ENCODE measurements at regions not wholly inside any gene's neighbourhood (a gene's known extent, or its start where the extent isn't known, plus 50 kb on each side); places are given as distances from the start of the nearest gene placed in this dataset.
"Not testable (repeated sequence)": the region's sequence is repeated elsewhere in the genome, so short reads cannot be mapped to it uniquely, and the experiment has no call there.

DNA sequence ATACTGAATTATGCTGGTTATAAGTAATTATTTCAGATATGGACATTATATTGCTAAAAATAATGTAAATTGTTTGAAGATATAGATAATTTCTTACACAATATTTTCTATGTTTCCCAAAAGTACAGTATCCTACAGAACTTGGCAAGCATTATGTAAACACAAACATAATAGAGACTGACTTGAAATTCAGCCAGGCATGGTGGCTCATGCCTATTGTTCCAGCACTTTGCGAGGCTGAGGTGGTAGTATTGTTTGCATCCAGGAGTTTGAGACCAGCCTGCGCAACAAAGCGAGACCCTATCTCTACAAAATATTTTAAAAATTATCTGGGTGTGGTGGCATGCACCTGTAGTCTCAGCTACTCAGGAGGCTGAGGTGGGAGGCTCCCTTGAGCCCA is 1300.5 kb upstream of the DDX18 start:
- TF ChIP-seq, protein P1, sequence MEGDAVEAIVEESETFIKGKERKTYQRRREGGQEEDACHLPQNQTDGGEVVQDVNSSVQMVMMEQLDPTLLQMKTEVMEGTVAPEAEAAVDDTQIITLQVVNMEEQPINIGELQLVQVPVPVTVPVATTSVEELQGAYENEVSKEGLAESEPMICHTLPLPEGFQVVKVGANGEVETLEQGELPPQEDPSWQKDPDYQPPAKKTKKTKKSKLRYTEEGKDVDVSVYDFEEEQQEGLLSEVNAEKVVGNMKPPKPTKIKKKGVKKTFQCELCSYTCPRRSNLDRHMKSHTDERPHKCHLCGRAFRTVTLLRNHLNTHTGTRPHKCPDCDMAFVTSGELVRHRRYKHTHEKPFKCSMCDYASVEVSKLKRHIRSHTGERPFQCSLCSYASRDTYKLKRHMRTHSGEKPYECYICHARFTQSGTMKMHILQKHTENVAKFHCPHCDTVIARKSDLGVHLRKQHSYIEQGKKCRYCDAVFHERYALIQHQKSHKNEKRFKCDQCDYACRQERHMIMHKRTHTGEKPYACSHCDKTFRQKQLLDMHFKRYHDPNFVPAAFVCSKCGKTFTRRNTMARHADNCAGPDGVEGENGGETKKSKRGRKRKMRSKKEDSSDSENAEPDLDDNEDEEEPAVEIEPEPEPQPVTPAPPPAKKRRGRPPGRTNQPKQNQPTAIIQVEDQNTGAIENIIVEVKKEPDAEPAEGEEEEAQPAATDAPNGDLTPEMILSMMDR (IDR thresholded peaks at IDR 0.05; ENCODE audit: control extremely low read depth, extremely low read depth, low read depth, missing control alignments) = no peak
- ChIA-PET CTCF (interaction anchor here (1.1 to 2.6 kb wide), 2 partner anchors 14 to 22 kb away, joined by 3 to 8 read pairs; no protein-coding TSS in a partner anchor), POLR2A (interaction anchor here (0.6 kb wide), 1 partner anchor 109 kb away, joined by 4 read pairs; no protein-coding TSS in a partner anchor)
- no peak for DNase-seq (ENCODE audit: extremely low spot score)

DNA sequence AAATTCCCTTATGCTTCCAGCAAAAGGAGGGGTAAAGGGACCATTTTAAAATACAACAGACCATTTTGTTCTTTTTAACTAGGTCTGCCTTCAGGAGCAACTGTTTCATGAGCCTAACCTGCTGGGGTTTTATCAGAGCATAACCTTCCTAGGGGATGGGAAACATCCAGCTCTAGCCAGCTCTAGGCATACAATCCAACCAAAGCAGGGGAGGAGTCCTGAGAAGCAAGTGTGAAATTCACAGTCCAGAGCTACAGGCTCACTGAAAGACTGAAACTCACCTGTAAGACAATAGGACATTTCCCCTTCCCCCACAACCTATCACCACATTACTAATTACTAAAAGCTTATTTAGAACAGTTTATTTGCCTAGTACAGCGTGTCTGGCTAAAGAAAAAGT is 1296.6 kb upstream of the DDX18 start:
- DNase-seq (ENCODE audit: extremely low spot score) = no peak
- TF ChIP-seq, protein P1 (IDR thresholded peaks at IDR 0.05; ENCODE audit: control extremely low read depth, extremely low read depth, low read depth, missing control alignments) = no peak
- CTCF ChIA-PET = interaction anchor here (1.9 kb wide), 1 partner anchor 10 kb away, joined by 4 read pairs; no protein-coding TSS in a partner anchor
- POLR2A ChIA-PET = no interaction called here

DNA sequence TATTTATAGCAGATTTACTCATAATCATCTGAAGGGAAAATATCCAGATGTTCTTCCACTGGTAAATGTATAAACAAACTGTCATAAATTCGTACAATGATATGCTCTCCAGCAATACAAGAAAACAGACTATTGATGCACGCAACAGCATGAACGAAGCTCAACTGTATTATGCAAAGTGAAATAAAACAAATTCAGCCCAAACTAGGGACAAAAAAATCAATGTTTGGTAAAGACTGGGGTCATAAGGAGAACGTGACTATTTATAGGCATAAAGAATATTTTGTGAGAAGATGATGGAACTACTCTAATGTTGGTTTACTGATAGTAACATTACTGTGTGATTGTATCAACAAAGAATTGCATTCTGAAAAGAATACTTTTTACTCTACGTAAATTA is 1276.7 kb upstream of the DDX18 start:
- TF ChIP-seq, protein P1 (IDR thresholded peaks at IDR 0.05; ENCODE audit: control extremely low read depth, extremely low read depth, low read depth, missing control alignments) = no peak
- ChIA-PET POLR2A (no interaction called here), CTCF (interaction anchor here (0.9 kb wide), 1 partner anchor 10 kb away, joined by 3 read pairs; no protein-coding TSS in a partner anchor)
- no peak for DNase-seq (ENCODE audit: extremely low spot score)

DNA sequence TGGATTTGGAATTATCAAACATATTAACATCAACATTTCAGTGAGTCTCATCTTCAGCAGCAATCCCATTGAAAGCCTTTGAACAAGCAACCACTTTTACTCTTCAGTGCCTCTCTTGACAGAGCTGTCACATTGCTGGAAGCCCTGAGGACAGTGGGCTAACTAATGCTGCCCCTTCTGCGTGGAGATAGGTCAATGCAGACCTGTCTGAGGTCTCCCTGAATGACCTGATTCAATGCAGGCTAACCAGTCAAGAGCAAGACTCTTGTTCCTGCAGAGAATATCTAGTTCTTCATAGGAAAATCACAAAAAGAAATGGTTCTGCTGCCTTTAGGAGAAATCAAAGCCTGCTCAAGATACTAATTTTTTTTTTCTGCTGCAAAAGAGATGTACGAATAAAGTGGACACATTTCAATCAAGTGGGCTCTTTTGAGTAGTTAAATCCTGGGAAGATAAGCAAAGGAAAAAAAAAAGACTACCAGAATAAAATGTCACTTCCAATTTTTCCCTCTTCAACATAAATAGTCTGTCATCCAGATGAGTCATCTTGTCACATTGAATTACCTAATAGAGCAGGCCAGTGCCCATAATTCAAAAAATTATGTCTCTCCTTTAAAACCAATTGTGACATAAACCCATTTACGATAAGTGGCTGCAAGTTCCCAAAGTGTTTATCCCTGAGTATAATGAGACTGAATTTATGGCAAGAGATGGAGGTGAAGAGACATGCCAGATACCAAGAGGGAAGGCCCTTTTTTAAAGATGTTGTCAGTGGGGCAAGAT is 1269.0 kb upstream of the DDX18 start:
- CTCF ChIA-PET = no interaction called here
- TF ChIP-seq, protein P1 (IDR thresholded peaks at IDR 0.05; ENCODE audit: control extremely low read depth, extremely low read depth, low read depth, missing control alignments) = no peak
- POLR2A ChIA-PET = no interaction called here
- no peak for DNase-seq (ENCODE audit: extremely low spot score)

DNA sequence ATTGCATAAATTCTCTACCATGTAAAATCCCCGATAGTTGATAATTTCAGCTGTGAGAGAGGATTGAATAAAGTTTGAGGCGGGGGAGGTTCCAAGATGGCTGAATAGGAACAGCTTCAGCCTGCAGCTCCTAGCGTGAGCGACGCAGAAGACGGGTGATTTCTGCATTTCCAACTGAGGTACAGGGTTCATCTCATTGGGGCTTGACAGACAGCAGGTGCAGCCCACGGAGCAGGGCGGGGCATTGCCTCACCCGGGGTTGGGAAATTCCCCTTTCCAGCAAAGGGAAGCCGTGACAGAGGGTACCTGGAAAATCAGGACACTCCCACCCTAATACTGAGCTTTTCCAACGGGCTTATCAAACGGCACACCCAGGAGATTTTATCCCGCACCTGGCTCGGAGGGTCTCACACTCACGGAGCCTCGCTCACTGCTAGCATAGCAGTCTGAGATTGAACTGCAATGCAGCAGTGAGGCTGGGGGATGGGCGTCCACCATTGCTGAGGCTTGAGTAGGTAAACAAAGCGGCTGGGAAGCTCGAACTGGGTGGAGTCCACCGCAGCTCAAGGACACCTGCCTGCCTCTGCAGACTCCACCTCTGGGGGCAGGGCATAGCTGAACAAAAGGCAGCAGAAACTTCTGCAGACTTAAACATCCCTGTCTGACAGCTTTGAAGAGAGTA is 1261.6 kb upstream of the DDX18 start:
- POLR2A ChIA-PET; CTCF ChIA-PET; DNase-seq (ENCODE audit: extremely low spot score): not testable (repeated sequence)

DNA sequence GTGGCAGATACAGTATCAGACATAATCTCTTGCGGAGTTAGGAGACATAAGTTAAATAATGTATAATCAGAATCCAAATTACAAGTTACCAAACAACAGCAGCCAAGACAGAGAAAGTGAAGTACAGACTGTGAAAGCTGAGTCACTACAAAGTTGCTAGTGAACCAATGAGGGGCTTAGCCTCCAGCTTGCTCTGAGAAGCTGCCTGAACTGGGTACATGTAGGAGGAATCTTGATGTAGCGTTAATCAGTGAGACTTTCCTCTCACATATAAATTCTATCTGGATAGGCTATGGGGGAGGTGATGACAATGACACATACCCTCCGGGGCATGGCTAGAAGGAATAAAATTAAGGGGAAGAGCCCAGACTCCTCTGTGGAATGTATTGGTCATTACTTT is 1234.3 kb upstream of the DDX18 start:
- ChIA-PET CTCF (interaction anchor here (1.5 kb wide), 2 partner anchors 12 to 15 kb away, joined by 3 to 6 read pairs; no protein-coding TSS in a partner anchor), POLR2A (no interaction called here)
- TF ChIP-seq, protein P1 (IDR thresholded peaks at IDR 0.05; ENCODE audit: control extremely low read depth, extremely low read depth, low read depth, missing control alignments) = no peak
- no peak for DNase-seq (ENCODE audit: extremely low spot score)

DNA sequence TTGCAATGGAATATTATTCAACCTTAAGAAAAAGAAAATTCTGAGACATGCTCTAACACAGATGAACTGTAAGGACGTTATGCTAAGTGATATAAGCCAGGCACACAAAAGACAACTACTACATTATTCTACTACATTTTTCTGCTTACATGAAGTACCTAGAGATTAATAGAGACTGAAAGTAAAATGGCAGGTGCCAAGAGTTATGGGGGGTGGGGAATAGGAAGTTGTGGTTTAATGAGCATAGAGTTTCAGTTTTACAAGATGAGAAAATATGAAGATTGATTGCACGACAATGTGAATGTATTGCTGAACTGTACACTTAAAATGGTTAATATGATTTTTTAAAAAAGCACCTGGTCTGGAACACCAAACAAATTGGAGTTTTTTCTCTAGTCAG is 1231.6 kb upstream of the DDX18 start:
- TF ChIP-seq, protein P1 (IDR thresholded peaks at IDR 0.05; ENCODE audit: control extremely low read depth, extremely low read depth, low read depth, missing control alignments) = no peak
- ChIA-PET POLR2A (no interaction called here), CTCF (no interaction called here)
- no peak for DNase-seq (ENCODE audit: extremely low spot score)
